GM12878 (cell line): ENCODE measurements at regions not wholly inside any gene's neighbourhood (a gene's known extent, or its start where the extent isn't known, plus 50 kb on each side); places are given as distances from the start of the nearest gene placed in this dataset.

ENCODE experiments used
- ATAC-seq: fragments of 200-7000 bp; cut with Tn5 transposase; 3 replicates; pipeline ENCODE4 v1.9.1; 2020; ENCODE audit warnings: mild to moderate bottlenecking, moderate library complexity
- BruUV-seq: library from RNA; stranded (reverse); fragments of 400-500 nt; replicated peaks from 2 replicates; lab custom pipeline; 2021; lab: Mats Ljungman, UMichigan
- CTCF ChIA-PET: fragments of 300-600 bp; sonication (Branson Sonifier 250); formaldehyde crosslinking; extraction: SDS; loops from one replicate; lab custom pipeline; 2021; ENCODE audit warnings: inconsistent platforms; lab: Yijun Ruan, JAX
- POLR2A ChIA-PET: fragments of 350-600 bp; formaldehyde crosslinking; extraction: SDS; loops from one replicate; lab custom pipeline; 2021; ENCODE audit warnings: inconsistent platforms; lab: Charles Lee
- RAD21 ChIA-PET: fragments of 300-600 bp; sonication (Branson Sonifier 250); formaldehyde crosslinking; loops from one replicate; lab custom pipeline; 2023; ENCODE audit warnings: antibody characterized with exemption; ENCODE audit not compliant: unreplicated experiment; lab: Charles Lee
- SMC1A ChIA-PET: fragments of 300-600 bp; sonication (Branson Sonifier 250); formaldehyde crosslinking; loops from one replicate; lab custom pipeline; 2023; ENCODE audit not compliant: unreplicated experiment, uncharacterized antibody; lab: Charles Lee
- DNase-seq: peaks from one replicate; pipeline ENCODE4 v3.0.0-alpha.2; 2011; ENCODE audit warnings: low read depth, low spot score
- FAIRE-seq: peaks from 3 replicates; lab custom pipeline; 2011; peaks lifted over from hg19 to GRCh38; lab: Jason Lieb, UNC
- H2AFZ ChIP-seq: 2 replicates; pipeline ENCODE4 v1.6.0; 2011; ENCODE audit warnings: low read depth, low read length, control low read depth; ENCODE audit not compliant: control insufficient read depth
- H3K27ac ChIP-seq: 2 replicates; pipeline ENCODE4 v1.5.1; 2011; ENCODE audit warnings: control low read depth; ENCODE audit not compliant: control insufficient read depth, insufficient read depth
- H3K27me3 ChIP-seq, 2 experiments: replicated peaks in 1 of 2; 2 replicates each; pipeline versions ENCODE4 v1.6.0 to v1.6.1; 2011; ENCODE audit warnings: low read length in 1 of 2; ENCODE audit not compliant: control insufficient read depth in 2 of 2, insufficient read depth in 2 of 2
- H3K36me3 ChIP-seq, 2 experiments: 2 replicates each; pipeline ENCODE4 v1.5.1; 2011; ENCODE audit warnings: low read length in 1 of 2; ENCODE audit not compliant: control insufficient read depth in 2 of 2, insufficient read depth in 2 of 2
- H3K4me1 ChIP-seq: 2 replicates; pipeline ENCODE4 v1.6.1; 2011; ENCODE audit warnings: mild to moderate bottlenecking, low read length, moderate library complexity, mixed read lengths; ENCODE audit not compliant: control insufficient read depth, insufficient read depth
- H3K4me2 ChIP-seq: 2 replicates; pipeline ENCODE4 v1.6.0; 2011; ENCODE audit warnings: control low read depth; ENCODE audit not compliant: control insufficient read depth, insufficient read depth
- H3K4me3 ChIP-seq: fragments of 200-600 bp; sonication (generic); 2 replicates; pipeline ENCODE4 v1.5.1; 2016
- H3K79me2 ChIP-seq: 2 replicates; pipeline ENCODE4 v1.6.0; 2011; ENCODE audit warnings: low read length; ENCODE audit not compliant: control insufficient read depth, insufficient read depth
- H3K9ac ChIP-seq: 2 replicates; pipeline ENCODE4 v1.8.0; 2011; ENCODE audit warnings: low read length, control low read depth, mixed read lengths; ENCODE audit not compliant: control insufficient read depth, insufficient read depth
- H3K9me3 ChIP-seq: replicated peaks from 3 replicates; pipeline ENCODE4 v1.5.1; 2011; ENCODE audit warnings: mild to moderate bottlenecking, low read length; ENCODE audit not compliant: control insufficient read depth, insufficient read depth
- H4K20me1 ChIP-seq: 2 replicates; pipeline ENCODE4 v1.6.0; 2011; ENCODE audit not compliant: control insufficient read depth, insufficient read depth
- ELK1 ChIP-seq: IDR thresholded peaks from 2 replicates; pipeline ENCODE4 v1.6.1; 2012; ENCODE audit warnings: low read depth, low read length, improper control_type of control experiment
- GABPA ChIP-seq: IDR thresholded peaks from 2 replicates; pipeline ENCODE4 v1.6.1; 2014; ENCODE audit warnings: antibody characterized with exemption, low read depth, mild to moderate bottlenecking, inconsistent platforms
- HDAC2 ChIP-seq: fragments of 200-600 bp; sonication (generic); IDR thresholded peaks from 2 replicates; pipeline ENCODE4 v1.6.1; 2017
- IRF3 ChIP-seq: fragments of 450-650 bp; IDR thresholded peaks from 2 replicates; pipeline ENCODE4 v1.6.1; 2014; ENCODE audit warnings: mild to moderate bottlenecking
- NFYB ChIP-seq: IDR thresholded peaks from 2 replicates; pipeline ENCODE4 v1.6.1; 2011; ENCODE audit warnings: low read depth, mild to moderate bottlenecking, low read length, improper control_type of control experiment, moderate library complexity; ENCODE audit not compliant: insufficient read depth
- PKNOX1 ChIP-seq: fragments of 450-650 bp; IDR thresholded peaks from 2 replicates; pipeline ENCODE4 v1.6.1; 2016; ENCODE audit warnings: mild to moderate bottlenecking
- POLR2AphosphoS5 ChIP-seq: IDR thresholded peaks from 2 replicates; pipeline ENCODE4 v1.6.1; 2011; ENCODE audit warnings: mild to moderate bottlenecking, low read length, inconsistent platforms
- STAT3 ChIP-seq: IDR thresholded peaks from 2 replicates; pipeline ENCODE4 v1.6.1; 2011; ENCODE audit warnings: low read depth, low read length, improper control_type of control experiment
- TCF7 ChIP-seq: IDR thresholded peaks from 2 replicates; pipeline ENCODE4 v1.6.1; 2014; ENCODE audit warnings: antibody characterized with exemption, borderline replicate concordance
- ZBTB11 ChIP-seq: fragments of 450-650 bp; formaldehyde crosslinking; IDR thresholded peaks from 2 replicates; pipeline ENCODE4 v1.5.0; 2022; ENCODE audit warnings: mild to moderate bottlenecking, missing genetic modification characterization
- ZNF217 ChIP-seq: fragments of 450-650 bp; IDR thresholded peaks from 2 replicates; pipeline ENCODE4 v1.6.1; 2017; ENCODE audit warnings: antibody characterized with exemption, mild to moderate bottlenecking
- ZNF622 ChIP-seq: fragments of 450-650 bp; IDR thresholded peaks from 2 replicates; pipeline ENCODE4 v1.6.1; 2017; ENCODE audit warnings: mild to moderate bottlenecking, inconsistent platforms
- ZSCAN29 ChIP-seq: fragments of 450-650 bp; IDR thresholded peaks from 2 replicates; pipeline ENCODE4 v1.6.1; 2017; ENCODE audit warnings: mild to moderate bottlenecking, moderate library complexity
- WGBS: methylation state at CpG from one replicate; pipeline ENCODE4 v1.1.6; 2016; ENCODE audit warnings: low lambda C conversion rate; ENCODE audit not compliant: insufficient replicate concordance, insufficient coverage; ENCODE audit errors: missing lambda C conversion rate; 5-methylcytosine and 5-hydroxymethylcytosine counted together
- in situ Hi-C: fragments of 300-500 bp; cut with MboI; formaldehyde crosslinking; loops from 9 replicates; pipeline ENCODE4 v1.14.3; 2018; ENCODE audit warnings: mixed read lengths
- intact Hi-C: fragments of 100-400 bp; cut with micrococcal nuclease; formaldehyde crosslinking; loops from one replicate; pipeline ENCODE4 v1.14.2; 2022; ENCODE audit not compliant: unreplicated experiment

- FAIRE-seq (no peak), ATAC-seq (no peak), DNase-seq (no peak)
- 51% methylated on average over 9 of the region's 9 CpGs for WGBS
- ChIA-PET CTCF (interaction anchor here (0.6 to 0.8 kb wide), 2 partner anchors 16 to 36 kb away, joined by 3 read pairs; no protein-coding TSS in a partner anchor), POLR2A (no interaction called here), SMC1A (no interaction called here), RAD21 (no interaction called here)
- Histone ChIP-seq H3K27ac (no peak overlapping the region), H3K9me3 (no peaks in the 10 kb centered on the region), H3K4me3 (no peak overlapping the region), H3K9ac (no peak overlapping the region), H2AFZ (no peak overlapping the region), H3K79me2 (no peaks in the 10 kb centered on the region), H3K4me2 (no peak overlapping the region), H3K36me3 (no peaks in the 10 kb centered on the region), H3K4me1 (no peaks in the 10 kb centered on the region), H4K20me1 (no peaks in the 10 kb centered on the region), H3K27me3 (no peaks in the 10 kb centered on the region)
- in situ Hi-C loops (no loop called here), intact Hi-C loops (no loop called here)
- TF ChIP-seq ZSCAN29 (no peak), GABPA (no peak), POLR2AphosphoS5 (no peak)
- BruUV-seq: no TSS peak
These were observed 267.3 kb downstream of the ZNF516 start for GRCh38 chr18:76227759-76228158.

- CTCF ChIA-PET: no interaction called here
- H3K27ac ChIP-seq: no peak overlapping the region
- H3K79me2 ChIP-seq: no peaks in the 10 kb centered on the region
- intact Hi-C loops (no loop called here), in situ Hi-C loops (no loop called here)
- ATAC-seq (no peak), FAIRE-seq (no peak), DNase-seq (no peak)
- no peaks in the 10 kb centered on the region for H4K20me1 ChIP-seq
- no peak overlapping the region for H2AFZ ChIP-seq
- H3K36me3 ChIP-seq: no peaks in the 10 kb centered on the region
- H3K4me3 ChIP-seq: no peak overlapping the region
- no peaks in the 10 kb centered on the region for H3K4me1 ChIP-seq
- no peaks in the 10 kb centered on the region for H3K9me3 ChIP-seq
- H3K27me3 ChIP-seq: no peaks in the 10 kb centered on the region
- WGBS: 49% methylated on average over 6 of the region's 8 CpGs
- no TSS peak for BruUV-seq
- RAD21 ChIA-PET: no interaction called here
- H3K9ac ChIP-seq: no peak overlapping the region
- H3K4me2 ChIP-seq: no peak overlapping the region
- SMC1A ChIA-PET: no interaction called here
- POLR2A ChIA-PET: no interaction called here
- TF ChIP-seq PKNOX1: no peak
- TF ChIP-seq POLR2AphosphoS5: no peak
- no peak for TF ChIP-seq ZNF622
- TF ChIP-seq ELK1: no peak
- TF ChIP-seq IRF3: no peak
- no peak for TF ChIP-seq HDAC2
- TF ChIP-seq TCF7: no peak
- no peak for TF ChIP-seq ZNF217
- TF ChIP-seq ZBTB11 (CRISPR knock-in tag): no peak
- no peak for TF ChIP-seq STAT3
- no peak for TF ChIP-seq NFYB
These were observed 271.6 kb downstream of the ZNF516 start for GRCh38 chr18:76223403-76223802.
